HG02973 (cell line): ENCODE measurements at regions not wholly inside any gene's neighbourhood (a gene's known extent, or its start where the extent isn't known, plus 50 kb on each side); places are given as distances from the start of the nearest gene placed in this dataset.

ENCODE experiments used
- ATAC-seq: cut with Tn5 transposase; IDR thresholded peaks from one replicate; pipeline ENCODE4 v1.9.1; 2021; ENCODE audit warnings: moderate library complexity; ENCODE audit not compliant: unreplicated experiment

GRCh38 chr6:40803897-40804702 is 216.9 kb upstream of the LRFN2 start:
- no peak for ATAC-seq

- ATAC-seq: no peak
Observed at GRCh38 chr6:40802481-40802880, 215.3 kb upstream of the LRFN2 start.

GRCh38 chr6:40799296-40800140 is 212.4 kb upstream of the LRFN2 start:
- no peak for ATAC-seq

GRCh38 chr6:40798069-40798770 is 211.1 kb upstream of the LRFN2 start:
- no peak for ATAC-seq

- ATAC-seq: no peak
Observed at GRCh38 chr6:40796260-40797221, 209.4 kb upstream of the LRFN2 start.

GRCh38 chr6:40794586-40794985 is 207.4 kb upstream of the LRFN2 start:
- no peak for ATAC-seq

GRCh38 chr6:40792183-40792582 is 205.0 kb upstream of the LRFN2 start:
- no peak for ATAC-seq

- no peak for ATAC-seq
Observed at GRCh38 chr6:40791004-40791403, 203.8 kb upstream of the LRFN2 start.

- ATAC-seq: no peak
Observed at GRCh38 chr6:40788661-40789655, 201.8 kb upstream of the LRFN2 start.

- ATAC-seq: no peak
Observed at GRCh38 chr6:40782355-40782754, 195.2 kb upstream of the LRFN2 start.

- no peak for ATAC-seq
Observed at GRCh38 chr6:40780637-40781036, 193.5 kb upstream of the LRFN2 start.

GRCh38 chr6:40779409-40779808 is 192.2 kb upstream of the LRFN2 start:
- no peak for ATAC-seq

- ATAC-seq: no peak
Observed at GRCh38 chr6:40778918-40779317, 191.8 kb upstream of the LRFN2 start.

- ATAC-seq: no peak
Observed at GRCh38 chr6:40778196-40778595, 191.0 kb upstream of the LRFN2 start.

- ATAC-seq: no peak
Observed at GRCh38 chr6:40774932-40775331, 187.8 kb upstream of the LRFN2 start.

- no peak for ATAC-seq
Observed at GRCh38 chr6:40770794-40771193, 183.6 kb upstream of the LRFN2 start.

GRCh38 chr6:40764726-40765125 is 177.6 kb upstream of the LRFN2 start:
- no peak for ATAC-seq

GRCh38 chr6:40762981-40763380 is 175.8 kb upstream of the LRFN2 start:
- no peak for ATAC-seq

- no peak for ATAC-seq
Observed at GRCh38 chr6:40760887-40761286, 173.7 kb upstream of the LRFN2 start.
